ENCODE measurements at regions not wholly inside any gene's neighbourhood (a gene's known extent, or its start where the extent isn't known, plus 50 kb on each side); places are given as distances from the start of the nearest gene placed in this dataset.
A peak's percentile ranks its signal among the peaks of the same experiment; 100 is the strongest.
"Not testable (repeated sequence)": the region's sequence is repeated elsewhere in the genome, so short reads cannot be mapped to it uniquely, and the experiment has no call there.

DNA sequence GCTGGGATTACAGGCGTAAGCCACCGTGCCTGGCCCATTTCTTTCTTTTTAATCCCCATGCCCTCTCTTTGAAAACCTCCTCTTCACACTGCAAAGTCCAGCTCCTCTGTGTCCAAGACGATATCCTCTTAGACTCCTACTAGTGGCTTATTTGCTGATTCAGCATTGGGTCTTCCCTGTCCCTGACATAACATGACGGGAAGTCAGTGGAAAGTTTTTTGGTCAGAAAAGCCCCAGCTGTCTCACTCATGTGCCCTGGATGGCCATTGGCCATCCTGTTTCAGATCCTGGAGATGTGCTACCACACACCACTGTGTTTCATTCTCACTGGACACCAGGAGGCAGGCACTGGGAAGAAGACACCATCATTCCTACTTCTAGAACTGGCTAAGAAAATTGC lies 102.6 kb upstream of the MED13L start:
- TF ChIP-seq POLR2A (IDR thresholded peaks at IDR 0.05) = no peak
- no peaks in the 10 kb centered on the region for H3K36me3 ChIP-seq
- no peaks in the 10 kb centered on the region for H3K27me3 ChIP-seq
- no peak overlapping the region for H3K4me3 ChIP-seq
- DNase-seq (ENCODE audit: low spot score in 2 of 2) = no peak
- no peak overlapping the region for H3K27ac ChIP-seq
- H3K4me1 ChIP-seq = peaks cover 4 to 6% of the 10 kb centered on the region in 2 donors
- intact Hi-C loops (cut with DNase I; ENCODE audit: low total_unique reads) = no loop called here
- H3K9me3 ChIP-seq = no peaks in the 10 kb centered on the region

DNA sequence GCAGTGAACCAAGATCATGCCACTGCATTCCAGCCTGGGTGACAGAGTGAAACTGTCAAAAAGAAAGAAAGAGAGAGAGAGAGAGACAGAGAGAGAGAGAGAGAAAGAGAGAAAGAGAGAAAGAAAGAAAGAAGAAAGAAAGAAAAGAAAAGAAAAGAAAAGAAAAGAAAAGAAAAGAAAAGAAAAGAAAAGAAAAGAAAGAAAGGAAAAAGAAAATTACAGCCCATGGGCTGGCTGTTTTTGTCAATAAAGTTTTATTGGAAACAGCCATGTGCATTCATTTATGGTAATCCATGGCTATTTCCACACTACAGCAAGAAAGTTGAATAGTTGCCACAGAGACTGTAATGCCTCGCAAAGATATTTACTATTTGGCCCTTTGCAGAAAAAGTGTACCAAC lies 103.2 kb upstream of the MED13L start:
- H3K9me3 ChIP-seq; H3K4me3 ChIP-seq; H3K4me1 ChIP-seq; H3K36me3 ChIP-seq; H3K27me3 ChIP-seq; intact Hi-C loops (cut with DNase I; ENCODE audit: low total_unique reads); DNase-seq (ENCODE audit: low spot score in 2 of 2): not testable (repeated sequence)
- H3K27ac ChIP-seq = peak overlapping the region in 1 of 2 donors; percentile 61

DNA sequence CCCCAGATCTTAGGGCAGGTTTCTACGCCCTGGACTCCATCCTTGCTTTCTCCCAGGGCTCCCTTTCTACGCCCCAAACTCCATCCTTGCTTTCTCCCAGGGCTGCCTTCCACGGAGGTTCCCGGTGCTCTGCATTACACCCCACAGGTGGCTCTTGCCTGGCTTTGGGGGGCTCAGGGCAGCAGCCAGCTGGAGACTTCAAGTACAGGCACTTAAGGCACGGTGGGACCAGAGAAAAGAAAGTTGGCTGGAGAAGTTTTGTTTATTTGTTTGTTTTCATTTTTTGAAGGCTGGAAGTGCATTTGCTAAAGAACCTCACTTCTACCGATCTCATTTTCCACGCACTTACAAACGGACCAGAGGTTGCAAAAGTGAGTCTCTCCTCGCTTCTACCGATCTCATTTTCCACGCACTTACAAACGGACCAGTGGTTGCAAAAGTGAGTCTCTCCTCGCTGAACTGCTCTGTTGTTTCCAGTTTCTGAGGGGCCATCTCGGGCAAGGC lies 103.8 kb upstream of the MED13L start:
- no peaks in the 10 kb centered on the region for H3K36me3 ChIP-seq
- TF ChIP-seq POLR2AphosphoS5 (IDR thresholded peaks at IDR 0.05) (no peak), CTCF (IDR thresholded peaks at IDR 0.05) (no peak), POLR2A (IDR thresholded peaks at IDR 0.05) (no peak)
- no peaks in the 10 kb centered on the region for H3K27me3 ChIP-seq
- no peaks in the 10 kb centered on the region for H3K9me3 ChIP-seq
- intact Hi-C loops (cut with DNase I; ENCODE audit: low total_unique reads) = no loop called here
- no peak for DNase-seq (ENCODE audit: low spot score in 2 of 2)
- H3K4me3 ChIP-seq = peak overlapping the region in 2 of 3 donors; percentile 3 to 35
- peaks cover 4 to 6% of the 10 kb centered on the region in 2 donors for H3K4me1 ChIP-seq
- peak overlapping the region in 1 of 2 donors; percentile 61 for H3K27ac ChIP-seq

GRCh38 chr12:116381744-116382685 lies 104.5 kb upstream of the MED13L start:
- H3K9me3 ChIP-seq = no peaks in the 10 kb centered on the region
- H3K27me3 ChIP-seq = no peaks in the 10 kb centered on the region
- TF ChIP-seq POLR2AphosphoS5 (IDR thresholded peaks at IDR 0.05) (no peak), POLR2A (IDR thresholded peaks at IDR 0.05) (no peak), CTCF (IDR thresholded peaks at IDR 0.05) (no peak)
- H3K36me3 ChIP-seq = no peaks in the 10 kb centered on the region
- H3K27ac ChIP-seq = peak overlapping the region in 1 of 2 donors; percentile 68
- intact Hi-C loops (cut with DNase I; ENCODE audit: low total_unique reads) = no loop called here
- DNase-seq (ENCODE audit: low spot score in 2 of 2) = no peak
- peaks cover 4 to 6% of the 10 kb centered on the region in 2 donors for H3K4me1 ChIP-seq
- H3K4me3 ChIP-seq = peak overlapping the region in 2 of 3 donors; percentile 3 to 35

DNA sequence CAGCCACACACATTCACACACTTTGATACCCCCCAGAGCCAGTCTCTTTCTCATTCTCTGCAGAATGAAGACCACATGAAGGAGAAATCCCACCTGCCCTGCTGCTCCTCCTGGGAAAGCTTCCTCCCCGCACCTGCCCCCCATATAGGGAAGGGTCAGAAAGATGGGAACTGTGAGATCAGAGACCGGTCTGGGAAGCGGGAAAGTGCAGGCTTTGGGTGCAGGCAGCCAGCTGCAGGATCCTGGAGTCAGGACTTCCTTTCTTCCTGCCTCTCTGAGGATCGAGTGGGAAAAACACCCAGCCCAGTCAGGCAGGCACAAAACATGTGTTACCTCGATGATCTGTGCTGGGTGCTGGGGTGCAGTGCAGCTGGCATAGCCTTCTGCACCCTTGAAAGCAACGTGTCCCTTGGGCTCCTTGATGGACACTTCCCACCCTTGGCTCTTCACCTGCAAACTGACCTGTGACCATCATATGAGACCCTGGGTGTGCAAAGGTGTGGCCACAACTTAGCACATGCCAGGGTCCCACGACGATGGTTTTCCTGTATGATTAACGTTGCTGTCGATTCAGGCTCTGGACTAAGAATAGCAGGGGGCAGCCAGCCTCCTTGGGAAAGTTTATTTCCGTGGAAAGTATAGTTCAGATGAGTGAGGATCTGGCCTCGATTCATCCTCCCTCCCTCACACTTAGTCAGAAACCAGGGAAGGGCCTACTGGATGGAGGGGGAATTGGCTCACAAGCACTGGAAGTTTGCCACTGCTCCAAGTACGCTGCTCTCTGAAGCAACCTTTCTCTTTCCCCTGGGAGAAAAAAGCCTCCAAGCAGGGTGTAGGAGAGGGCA lies 105.4 kb upstream of the MED13L start:
- no peaks in the 10 kb centered on the region for H3K9me3 ChIP-seq
- peak overlapping the region in 1 of 2 donors; percentile 68 for H3K27ac ChIP-seq
- no peaks in the 10 kb centered on the region for H3K27me3 ChIP-seq
- H3K36me3 ChIP-seq = no peaks in the 10 kb centered on the region
- peak in 1 of 2 donors; percentile 50 for DNase-seq (ENCODE audit: low spot score in 2 of 2)
- H3K4me3 ChIP-seq = peak overlapping the region in 1 of 3 donors; percentile 11
- intact Hi-C loops (cut with DNase I; ENCODE audit: low total_unique reads) = no loop called here
- TF ChIP-seq POLR2AphosphoS5 (IDR thresholded peaks at IDR 0.05) = peak; percentile 12 to 62 (median 31)
- peak in 1 of 3 donors; percentile 23 for TF ChIP-seq CTCF (IDR thresholded peaks at IDR 0.05)
- no peak for TF ChIP-seq POLR2A (IDR thresholded peaks at IDR 0.05)
- peaks cover 4 to 6% of the 10 kb centered on the region in 2 donors for H3K4me1 ChIP-seq

Data from breast epithelium (tissue), 4 donors.